Adrenal gland (tissue), 9 donors: ENCODE measurements at regions not wholly inside any gene's neighbourhood (a gene's known extent, or its start where the extent isn't known, plus 50 kb on each side); places are given as distances from the start of the nearest gene placed in this dataset.

Experiments
- DNase-seq, 7 donors: peaks; one replicate each; pipeline ENCODE4 v3.0.0-alpha.2; 2019 to 2020
- H3K27ac ChIP-seq, 5 donors: fragments of 200-600 bp; sonication (generic) in 4 of 5; 1 replicate in 3 of 5; 2 replicates in 2 of 5; pipeline versions ENCODE4 v1.5.1 to v1.8.0; 2016 to 2020; ENCODE audit warnings: mild to moderate bottlenecking in 1 of 5
- H3K27me3 ChIP-seq: fragments of 200-600 bp; 2 replicates; pipeline ENCODE4 v1.8.0; 2021
- H3K36me3 ChIP-seq, 2 donors: fragments of 200-600 bp; replicated peaks in 1 of 2; 1 replicate in 1 of 2; 2 replicates in 1 of 2; pipeline versions ENCODE4 v1.5.1 to v1.8.0; 2018 to 2022
- H3K4me1 ChIP-seq, 2 donors: fragments of 200-600 bp; replicated peaks in 1 of 2; 1 replicate in 1 of 2; 2 replicates in 1 of 2; pipeline versions ENCODE4 v1.5.1 to v1.8.0; 2018 to 2021
- H3K4me3 ChIP-seq, 4 donors: fragments of 200-600 bp; sonication (generic) in 3 of 4; one replicate each; pipeline ENCODE4 v1.5.1; 2016 to 2018
- H3K9me3 ChIP-seq, 3 donors: fragments of 200-600 bp; sonication (generic) in 1 of 3; replicated peaks in 1 of 3; 1 replicate in 2 of 3; 2 replicates in 1 of 3; pipeline versions ENCODE4 v1.5.1 to v1.8.0; 2016 to 2021
- CTCF ChIP-seq, 6 experiments: fragments of 450-650 bp in 4 of 6; fragments of 200-600 bp in 2 of 6; sonication (generic) in 1 of 6; IDR thresholded peaks; 1 replicate in 5 of 6; 2 replicates in 1 of 6; pipeline versions ENCODE4 v1.5.1 to v1.8.0; 2016 to 2021; ENCODE audit warnings: antibody characterized with exemption in 6 of 6, mild to moderate bottlenecking in 2 of 6, moderate library complexity in 1 of 6
- POLR2A ChIP-seq, 2 donors: fragments of 450-650 bp; IDR thresholded peaks; one replicate each; pipeline ENCODE4 v1.6.1; 2017; ENCODE audit warnings: antibody characterized with exemption in 2 of 2, mild to moderate bottlenecking in 2 of 2, moderate library complexity in 1 of 2
- WGBS, 4 donors: extraction: QIAGEN DNeasy Blood & Tissue Kit in 2 of 4; methylation state at CpG; one replicate each; pipeline versions ENCODE4 v1.1.5 to v1.1.7; 2013 to 2017; 5-methylcytosine and 5-hydroxymethylcytosine counted together
- intact Hi-C, 2 donors: fragments of 100-400 bp; cut with DNase I; formaldehyde crosslinking; loops; one replicate each; pipeline versions ENCODE4 v1.14.1 to v1.15.0; 2022 to 2023
- donor health status: healthy with polysubstance abuse.
- donor health status: Bipolar disorder and iron deficiency.
- donor health status: DM: yes; HTN: yes; CAD: no.
- donor health status: DM: no; HTN: no; CAD: no.
- donor health status: DM: no; HTN: no; CAD: no.

- H3K27me3 ChIP-seq, result no peaks in the 10 kb centered on the region
- WGBS, 4 donors, result 68 to 78% (median 73%) methylated on average over 5 of the region's 5 CpGs
- intact Hi-C loops, result no loop called here
- no peaks in the 10 kb centered on the region for H3K36me3 ChIP-seq
- H3K4me1 ChIP-seq, result no peaks in the 10 kb centered on the region
- H3K27ac ChIP-seq, result no peak overlapping the region
- no peaks in the 10 kb centered on the region for H3K9me3 ChIP-seq
- no peak overlapping the region for H3K4me3 ChIP-seq
- DNase-seq, result no peak
- TF ChIP-seq POLR2A (IDR thresholded peaks at IDR 0.05), result no peak
- no peak for TF ChIP-seq CTCF (IDR thresholded peaks at IDR 0.05)
Observed at GRCh38 chr2:36203366-36203765, 152.2 kb upstream of the CRIM1 start.

- 64 to 77% (median 71%) methylated on average over 5 of the region's 5 CpGs for WGBS, 4 donors
- Histone ChIP-seq H3K27ac (no peak overlapping the region), H3K36me3 (no peaks in the 10 kb centered on the region), H3K4me3 (no peak overlapping the region), H3K4me1 (no peaks in the 10 kb centered on the region), H3K9me3 (no peaks in the 10 kb centered on the region), H3K27me3 (no peaks in the 10 kb centered on the region)
- TF ChIP-seq POLR2A (IDR thresholded peaks at IDR 0.05), result no peak
- TF ChIP-seq CTCF (IDR thresholded peaks at IDR 0.05), result no peak
- no peak for DNase-seq
- intact Hi-C loops, result no loop called here
Observed at GRCh38 chr2:36197181-36197971, 158.2 kb upstream of the CRIM1 start.

GRCh38 chr2:36193680-36194079 is 161.9 kb upstream of the CRIM1 start:
- no peak overlapping the region for H3K27ac ChIP-seq
- H3K27me3 ChIP-seq, result no peaks in the 10 kb centered on the region
- no peak overlapping the region for H3K4me3 ChIP-seq
- H3K9me3 ChIP-seq, result no peaks in the 10 kb centered on the region
- intact Hi-C loops, result no loop called here
- no peaks in the 10 kb centered on the region for H3K4me1 ChIP-seq
- H3K36me3 ChIP-seq, result no peaks in the 10 kb centered on the region
- no peak for DNase-seq
- TF ChIP-seq CTCF (IDR thresholded peaks at IDR 0.05), result no peak
- no peak for TF ChIP-seq POLR2A (IDR thresholded peaks at IDR 0.05)

- no peaks in the 10 kb centered on the region for H3K9me3 ChIP-seq
- no peaks in the 10 kb centered on the region for H3K27me3 ChIP-seq
- no peaks in the 10 kb centered on the region for H3K36me3 ChIP-seq
- no peak for DNase-seq
- H3K4me1 ChIP-seq, result no peaks in the 10 kb centered on the region
- no peak overlapping the region for H3K27ac ChIP-seq
- no peak overlapping the region for H3K4me3 ChIP-seq
- no peak for TF ChIP-seq POLR2A (IDR thresholded peaks at IDR 0.05)
- no peak for TF ChIP-seq CTCF (IDR thresholded peaks at IDR 0.05)
- WGBS, 4 donors, result 12 to 21% (median 17%) methylated on average over 1 of the region's 1 CpG
- intact Hi-C loops, result no loop called here
Observed at GRCh38 chr2:36192983-36193382, 162.6 kb upstream of the CRIM1 start.
